MCF 10A (cell line): ENCODE measurements at regions not wholly inside any gene's neighbourhood (a gene's known extent, or its start where the extent isn't known, plus 50 kb on each side); places are given as distances from the start of the nearest gene placed in this dataset.

Experiments used
- BruUV-seq: library from RNA; stranded (reverse); fragments of 400-500 nt; replicated peaks from 2 replicates; lab custom pipeline; 2021; lab: Mats Ljungman, UMichigan
- CTCF ChIA-PET: fragments of 300-600 bp; sonication (Branson Sonifier 250); formaldehyde crosslinking; extraction: SDS; loops from one replicate; lab custom pipeline; 2021; ENCODE audit warnings: antibody characterized with exemption, inconsistent platforms; lab: Yijun Ruan, JAX
- POLR2A ChIA-PET: fragments of 300-600, 350-650 bp; sonication (Branson Sonifier 250); formaldehyde crosslinking; extraction: SDS; loops from one replicate; lab custom pipeline; 2020; ENCODE audit warnings: antibody characterized with exemption, inconsistent platforms; lab: Yijun Ruan, JAX
- DNase-seq: peaks from one replicate; pipeline ENCODE4 v3.0.0-alpha.2; 2018; ENCODE audit not compliant: unreplicated experiment
- H3K27ac Mint-ChIP-seq: one replicate; pipeline ENCODE4 v1.8.0; 2022; ENCODE audit warnings: mild to moderate bottlenecking, low read depth, mixed read lengths; ENCODE audit not compliant: unreplicated experiment
- H3K27me3 Mint-ChIP-seq: one replicate; pipeline ENCODE4 v1.8.0; 2022; ENCODE audit warnings: mixed read lengths; ENCODE audit not compliant: insufficient read depth, unreplicated experiment
- H3K36me3 Mint-ChIP-seq: one replicate; pipeline ENCODE4 v1.8.0; 2022; ENCODE audit warnings: mild to moderate bottlenecking, moderate library complexity, mixed read lengths; ENCODE audit not compliant: insufficient read depth, unreplicated experiment
- H3K4me1 Mint-ChIP-seq: one replicate; pipeline ENCODE4 v1.8.0; 2022; ENCODE audit warnings: mixed read lengths; ENCODE audit not compliant: insufficient read depth, unreplicated experiment
- H3K4me3 Mint-ChIP-seq: one replicate; pipeline ENCODE4 v1.8.0; 2022; ENCODE audit warnings: mild to moderate bottlenecking, moderate library complexity, mixed read lengths; ENCODE audit not compliant: unreplicated experiment
- H3K9me3 Mint-ChIP-seq: one replicate; pipeline ENCODE4 v1.8.0; 2022; ENCODE audit warnings: mixed read lengths; ENCODE audit not compliant: unreplicated experiment
- CTCF ChIP-seq: fragments of 200-600 bp; IDR thresholded peaks from one replicate; pipeline ENCODE4 v1.8.0; 2022; ENCODE audit warnings: antibody characterized with exemption, mild to moderate bottlenecking; ENCODE audit not compliant: unreplicated experiment
- intact Hi-C: fragments of 100-400 bp; cut with micrococcal nuclease; formaldehyde crosslinking; loops from 2 replicates; pipeline ENCODE4 v1.14.1; 2022

GRCh38 chr2:120666433-120666832, 69.2 kb upstream of the GLI2 start:
- POLR2A ChIA-PET, result no interaction called here
- no peaks in the 10 kb centered on the region for H3K4me1 Mint-ChIP-seq
- H3K4me3 Mint-ChIP-seq, result no peak overlapping the region
- no peak for TF ChIP-seq CTCF
- H3K36me3 Mint-ChIP-seq, result no peaks in the 10 kb centered on the region
- intact Hi-C loops, result no loop called here
- no peak overlapping the region for H3K27ac Mint-ChIP-seq
- CTCF ChIA-PET, result no interaction called here
- BruUV-seq, result no TSS peak
- H3K9me3 Mint-ChIP-seq, result peaks cover 36% of the 10 kb centered on the region
- H3K27me3 Mint-ChIP-seq, result peaks cover 9% of the 10 kb centered on the region
- DNase-seq, result no peak

GRCh38 chr2:120667981-120668380, 67.7 kb upstream of the GLI2 start:
- Mint-ChIP-seq H3K4me3 (no peak overlapping the region), H3K4me1 (no peaks in the 10 kb centered on the region), H3K36me3 (no peaks in the 10 kb centered on the region), H3K9me3 (peaks cover 36% of the 10 kb centered on the region), H3K27ac (no peak overlapping the region), H3K27me3 (peaks cover 9% of the 10 kb centered on the region)
- no TSS peak for BruUV-seq
- TF ChIP-seq CTCF, result no peak
- ChIA-PET CTCF (no interaction called here), POLR2A (no interaction called here)
- no peak for DNase-seq
- intact Hi-C loops, result no loop called here

GRCh38 chr2:120669121-120669952, 66.3 kb upstream of the GLI2 start:
- no TSS peak for BruUV-seq
- no peak overlapping the region for H3K4me3 Mint-ChIP-seq
- DNase-seq, result peak; percentile 32
- no peaks in the 10 kb centered on the region for H3K36me3 Mint-ChIP-seq
- H3K27ac Mint-ChIP-seq, result no peak overlapping the region
- POLR2A ChIA-PET, result interaction anchor here (0.6 kb wide), 1 partner anchor 455 kb away, joined by 3 read pairs; no protein-coding TSS in a partner anchor
- peaks cover 9% of the 10 kb centered on the region for H3K27me3 Mint-ChIP-seq
- intact Hi-C loops, result no loop called here
- peaks cover 32% of the 10 kb centered on the region for H3K9me3 Mint-ChIP-seq
- CTCF ChIA-PET, result interaction anchor here (0.6 to 1.1 kb wide), 4 partner anchors 11 to 409 kb away, joined by 3 to 5 read pairs (median 3); no protein-coding TSS in a partner anchor
- TF ChIP-seq CTCF, result no peak
- no peaks in the 10 kb centered on the region for H3K4me1 Mint-ChIP-seq

GRCh38 chr2:120669971-120670370, 65.7 kb upstream of the GLI2 start:
- intact Hi-C loops, result loop anchor here (10.0 kb wide), 1 partner anchor 355 kb away; no protein-coding TSS in a partner anchor
- H3K9me3 Mint-ChIP-seq, result peaks cover 26% of the 10 kb centered on the region
- CTCF ChIA-PET, result interaction anchor here (0.6 to 1.1 kb wide), 5 partner anchors 11 to 409 kb away, joined by 3 to 5 read pairs (median 3); no protein-coding TSS in a partner anchor
- no peak for TF ChIP-seq CTCF
- POLR2A ChIA-PET, result no interaction called here
- no TSS peak for BruUV-seq
- DNase-seq, result no peak
- no peak overlapping the region for H3K4me3 Mint-ChIP-seq
- H3K27ac Mint-ChIP-seq, result no peak overlapping the region
- H3K36me3 Mint-ChIP-seq, result no peaks in the 10 kb centered on the region
- no peaks in the 10 kb centered on the region for H3K4me1 Mint-ChIP-seq
- peaks cover 9% of the 10 kb centered on the region for H3K27me3 Mint-ChIP-seq
